ENCODE measurements at regions not wholly inside any gene's neighbourhood (a gene's known extent, or its start where the extent isn't known, plus 50 kb on each side); places are given as distances from the start of the nearest gene placed in this dataset.
"Not testable (repeated sequence)": the region's sequence is repeated elsewhere in the genome, so short reads cannot be mapped to it uniquely, and the experiment has no call there.

DNA sequence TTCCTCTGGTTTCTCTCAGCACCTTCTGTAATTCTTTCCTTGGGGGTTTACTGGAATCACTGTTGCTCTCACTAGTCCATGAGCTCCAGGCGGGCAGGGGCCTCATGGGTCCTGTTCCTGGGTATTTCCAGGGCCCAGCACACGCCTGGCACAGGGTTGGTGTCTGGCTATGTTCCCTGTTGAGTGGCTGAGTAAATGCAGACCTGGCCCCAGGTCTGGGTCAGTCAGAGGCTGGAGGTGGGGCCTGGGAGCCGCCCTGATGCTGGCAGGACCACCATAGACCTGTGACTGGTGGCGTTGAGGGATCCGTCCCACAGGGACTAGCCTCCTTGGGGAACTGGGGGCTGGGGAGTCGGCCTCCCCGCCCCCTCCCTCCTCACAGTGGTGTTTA, 313.4 kb downstream of the PTPRU start:
- not testable (repeated sequence) for DNase-seq

- DNase-seq = no peak
Measured at GRCh38 chr1:29549001-29549400, 312.7 kb downstream of the PTPRU start.

- no peak for DNase-seq
Measured at GRCh38 chr1:29548091-29548490, 311.8 kb downstream of the PTPRU start.

GRCh38 chr1:29547300-29547699, 311.0 kb downstream of the PTPRU start:
- DNase-seq = no peak

- DNase-seq = no peak
Measured at GRCh38 chr1:29546496-29546895, 310.2 kb downstream of the PTPRU start.

DNA sequence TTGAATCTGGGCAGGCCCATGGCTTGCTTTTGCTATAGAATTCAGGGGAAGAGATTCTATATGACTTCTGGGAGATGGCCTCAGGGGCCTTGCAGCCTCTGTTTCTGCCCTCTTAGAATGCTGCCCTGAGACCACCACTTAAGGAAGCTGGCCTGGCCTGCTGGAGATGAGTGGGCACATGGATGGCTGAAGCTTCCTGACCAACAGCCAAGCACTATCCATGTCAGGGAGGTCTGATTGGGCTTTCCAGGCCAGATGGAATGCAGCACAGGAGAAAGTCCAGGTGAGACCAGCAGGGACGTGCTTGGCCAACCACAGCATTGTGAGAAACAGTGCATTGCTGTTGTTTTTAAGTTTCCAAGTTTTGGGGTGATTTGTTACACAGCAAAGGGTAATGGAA, 308.1 kb downstream of the PTPRU start:
- DNase-seq = no peak

DNA sequence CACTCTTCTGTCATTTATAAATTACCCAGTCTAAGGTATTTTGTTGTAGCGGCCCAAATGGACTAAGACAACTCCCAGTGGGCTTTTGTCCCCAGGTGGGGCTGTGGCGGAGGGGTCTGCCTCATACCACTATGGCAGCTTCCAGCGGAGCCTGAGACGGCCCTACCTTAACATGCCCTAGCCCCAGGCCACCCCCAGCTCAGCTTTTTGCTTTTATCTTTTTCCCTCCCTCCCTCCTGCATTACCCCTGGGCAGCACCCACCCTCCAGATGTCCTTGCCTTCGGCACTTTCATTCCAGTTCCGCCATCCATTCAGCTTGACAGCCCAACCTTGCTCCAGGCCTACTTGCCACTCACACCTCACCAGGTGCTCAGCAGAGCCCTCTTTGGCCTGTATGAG, 307.3 kb downstream of the PTPRU start:
- no peak for DNase-seq

DNA sequence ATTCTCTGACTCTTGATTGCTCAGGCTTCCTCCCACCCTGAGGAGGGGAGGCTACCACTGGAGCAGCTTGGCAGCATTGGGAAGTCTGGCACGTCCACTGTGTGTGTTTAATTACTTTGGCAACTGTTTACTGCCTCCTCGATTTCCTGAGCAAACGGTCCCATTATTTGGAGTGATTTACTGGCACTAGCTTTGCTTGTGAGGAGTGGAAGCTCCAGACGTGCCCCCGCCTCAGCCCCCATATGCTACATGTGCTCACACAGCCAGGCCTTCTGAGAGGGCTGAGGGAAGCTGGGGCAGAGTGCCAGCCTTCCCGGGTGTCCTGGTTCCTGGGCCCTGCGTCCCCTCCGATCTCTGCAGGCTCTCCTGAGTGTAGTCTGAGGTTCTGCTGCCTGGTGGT, 306.2 kb downstream of the PTPRU start:
- no peak for DNase-seq

- no peak for DNase-seq
Measured at GRCh38 chr1:29541631-29542030, 305.3 kb downstream of the PTPRU start.

- no peak for DNase-seq
Measured at GRCh38 chr1:29540801-29541357, 304.6 kb downstream of the PTPRU start.

- no peak for DNase-seq
Measured at GRCh38 chr1:29539971-29540370, 303.6 kb downstream of the PTPRU start.

DNA sequence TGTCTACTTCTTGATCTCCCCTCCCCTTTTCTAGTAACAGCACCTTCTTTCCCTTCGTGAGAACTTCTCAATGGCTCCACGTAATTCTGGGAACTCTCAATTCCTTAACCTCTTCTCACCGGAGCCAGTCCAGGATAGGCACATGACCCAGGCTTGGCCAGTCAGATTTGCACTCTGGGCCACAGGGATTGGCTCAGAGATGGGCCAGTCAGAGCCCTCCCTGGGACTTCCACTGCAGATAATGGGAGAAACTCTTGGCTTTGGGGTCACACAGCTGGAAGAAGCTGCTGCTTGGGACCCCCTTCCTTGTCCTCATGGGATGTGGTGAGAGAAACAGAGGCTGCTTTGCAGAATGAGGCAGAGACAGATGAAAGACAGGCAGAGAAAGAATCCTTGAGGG, 302.3 kb downstream of the PTPRU start:
- no peak for DNase-seq

DNA sequence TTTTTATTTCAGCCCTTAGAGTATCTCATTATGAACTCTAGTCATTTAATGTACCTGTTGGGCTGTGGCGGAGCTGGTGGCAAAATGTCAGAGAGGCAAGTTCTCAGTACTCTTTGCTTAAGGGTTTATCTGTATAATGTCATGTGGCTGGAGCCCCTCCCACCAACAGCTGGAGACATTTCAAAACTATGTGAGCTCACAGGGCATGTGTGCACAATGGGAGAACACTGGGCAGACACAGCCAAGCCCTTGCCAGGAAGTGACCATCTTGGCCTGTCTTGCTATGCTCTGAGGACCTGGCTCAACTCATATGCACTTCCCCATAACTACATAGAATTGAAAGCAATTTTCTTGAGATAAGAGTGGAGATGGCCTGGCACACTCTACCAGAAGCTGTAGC, 296.4 kb downstream of the PTPRU start:
- DNase-seq = no peak

DNA sequence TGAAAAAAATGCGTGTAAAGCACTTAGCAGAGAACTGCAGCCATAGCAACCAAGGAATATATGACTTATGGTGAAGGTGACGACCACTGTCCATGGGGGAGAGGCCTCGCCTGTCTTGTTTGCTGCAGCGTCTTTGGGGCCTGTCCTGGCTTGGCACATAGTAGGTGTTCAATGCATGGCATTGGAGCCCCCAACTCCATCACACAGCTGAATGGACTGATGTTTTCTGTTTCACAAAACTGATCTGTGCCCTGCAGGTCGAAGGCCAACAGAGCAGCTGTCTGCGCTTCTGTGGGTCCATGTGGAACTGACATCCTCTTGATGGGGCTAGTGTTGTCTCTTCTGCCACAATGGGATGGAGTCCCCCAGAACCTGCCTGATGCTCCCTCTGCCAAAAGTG, 296.0 kb downstream of the PTPRU start:
- no peak for DNase-seq

GRCh38 chr1:29531596-29531995, 295.3 kb downstream of the PTPRU start:
- no peak for DNase-seq

GRCh38 chr1:29529677-29530278, 293.5 kb downstream of the PTPRU start:
- no peak for DNase-seq

DNA sequence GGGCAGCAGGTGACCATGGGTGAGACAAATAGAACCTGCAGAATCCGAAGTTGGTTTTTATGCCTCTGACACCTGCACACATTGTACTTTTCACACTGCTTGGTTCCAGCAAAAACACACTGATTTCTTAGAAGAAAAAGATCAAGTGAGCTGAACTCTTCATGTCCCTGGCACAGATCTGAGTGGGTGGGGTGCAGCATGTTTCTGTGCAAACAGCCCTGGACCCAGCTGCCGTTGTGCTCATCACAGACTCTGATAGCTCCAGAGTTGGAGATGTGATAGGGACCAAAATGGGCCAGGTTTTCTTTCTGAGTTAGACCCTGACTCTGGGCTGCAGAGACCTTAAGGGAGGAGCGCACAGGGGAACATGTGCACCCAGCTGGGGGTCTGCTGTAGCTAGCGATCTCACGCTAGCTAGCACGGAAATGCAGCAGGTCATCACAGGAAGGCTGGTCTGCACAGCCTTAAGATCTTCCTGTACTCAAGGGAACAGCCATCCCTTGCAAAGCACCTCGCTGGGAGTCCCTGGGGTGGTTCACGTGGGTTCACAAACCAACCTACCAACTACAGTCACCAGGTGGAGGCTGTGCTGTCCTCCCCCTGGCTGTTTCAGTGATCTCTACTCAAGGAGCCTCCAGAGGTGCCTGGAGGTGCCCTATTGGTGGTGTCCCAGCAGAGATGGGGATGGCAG, 291.1 kb downstream of the PTPRU start:
- DNase-seq = no peak

- no peak for DNase-seq
Measured at GRCh38 chr1:29525941-29526340, 289.6 kb downstream of the PTPRU start.

DNA sequence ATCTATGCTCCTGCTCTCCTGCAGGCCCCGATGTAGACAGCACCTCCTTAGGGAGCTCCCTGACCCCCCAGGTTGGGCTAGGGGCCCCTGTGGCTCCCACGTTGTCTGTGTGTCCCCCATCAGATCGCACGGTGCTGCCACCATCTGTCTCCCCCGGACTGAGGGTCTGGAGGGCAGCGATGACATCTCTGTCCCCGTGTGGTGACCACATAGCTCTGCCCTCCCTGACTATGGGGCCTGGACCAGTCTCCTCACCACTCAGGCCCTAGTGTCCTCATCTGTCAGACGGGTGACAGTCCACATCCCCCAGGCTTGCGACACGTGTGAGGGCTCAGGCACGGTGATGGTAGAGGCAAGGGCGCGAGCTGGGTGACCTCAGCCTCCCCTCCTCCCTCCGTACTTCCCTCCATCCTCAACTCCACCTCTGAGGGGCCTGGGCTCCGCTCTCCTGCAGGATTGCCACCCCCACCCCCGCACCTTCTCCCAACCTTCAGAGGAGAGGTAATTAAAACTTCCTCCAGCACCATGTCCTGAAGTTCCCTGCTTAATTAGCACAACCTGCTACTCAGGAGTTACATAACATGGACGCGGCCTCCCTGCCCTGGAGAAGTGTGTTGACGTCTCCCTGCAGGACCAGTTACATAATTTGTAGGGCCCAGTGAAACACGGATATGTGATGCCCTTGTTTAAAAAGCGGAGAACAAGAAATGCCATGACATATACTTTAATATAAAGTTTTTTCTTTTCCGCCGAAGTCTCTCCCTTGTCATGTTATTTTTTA, 288.2 kb downstream of the PTPRU start:
- no peak for DNase-seq

GRCh38 chr1:29523576-29523975, 287.3 kb downstream of the PTPRU start:
- no peak for DNase-seq

- DNase-seq = no peak
Measured at GRCh38 chr1:29523136-29523535, 286.8 kb downstream of the PTPRU start.

DNA sequence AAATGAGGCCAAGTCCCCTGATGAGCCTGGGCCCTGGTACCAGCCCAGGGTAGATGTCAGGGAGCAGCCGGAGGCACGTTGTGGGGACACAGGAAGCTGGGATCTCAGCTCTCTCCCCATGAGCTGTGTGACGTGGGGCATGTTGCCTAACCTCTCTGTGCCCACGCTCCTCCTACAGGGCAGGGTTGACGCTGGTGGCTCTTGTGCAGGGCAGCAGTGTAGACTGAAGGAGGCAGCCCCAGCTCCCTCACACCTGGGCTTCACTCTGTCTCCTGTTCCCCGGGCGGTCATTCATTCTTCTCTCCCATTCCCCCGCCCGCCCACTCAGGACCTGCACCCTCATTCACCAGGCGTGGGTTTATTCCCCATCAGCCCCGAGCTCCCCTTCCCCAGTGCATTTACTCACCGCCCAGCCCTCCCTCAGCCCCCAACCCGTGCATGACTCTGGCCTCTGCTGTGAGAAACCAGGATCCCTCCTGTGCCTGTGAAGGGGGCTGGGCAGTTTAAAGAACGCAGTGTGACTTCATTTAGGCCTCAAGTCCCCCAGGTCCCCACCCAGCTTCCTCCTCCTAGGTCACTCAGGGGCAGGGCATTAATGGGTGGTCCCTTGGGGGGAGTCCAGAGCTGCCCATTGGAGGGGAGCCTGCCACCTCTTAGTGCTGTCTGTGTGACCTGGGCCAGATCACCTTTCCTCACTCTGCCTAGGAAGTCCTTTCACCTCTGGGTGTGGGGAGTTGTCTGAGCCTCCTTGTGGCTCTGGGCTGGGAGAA, 285.7 kb downstream of the PTPRU start:
- DNase-seq = no peak

DNA sequence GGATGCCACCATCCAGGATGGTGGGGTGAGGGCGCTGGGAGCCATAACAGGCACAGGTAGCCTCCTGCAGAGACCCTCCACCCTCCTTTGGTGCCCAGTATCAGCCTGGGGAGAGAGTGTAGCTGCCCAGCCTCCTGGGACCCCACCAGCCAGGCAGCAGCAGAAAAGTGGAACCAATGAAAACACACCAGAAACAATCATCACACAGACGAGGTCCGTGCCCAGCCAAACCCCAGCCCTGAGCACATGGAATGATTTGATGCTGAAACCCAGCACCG, 285.1 kb downstream of the PTPRU start:
- no peak for DNase-seq
